ENCODE measurements at regions not wholly inside any gene's neighbourhood (a gene's known extent, or its start where the extent isn't known, plus 50 kb on each side); places are given as distances from the start of the nearest gene placed in this dataset.
A peak's percentile ranks its signal among the peaks of the same experiment; 100 is the strongest.

GRCh38 chr7:41029072-41029499, 673.8 kb downstream of the INHBA start:
- DNase-seq, result no peak
- H3K4me1 ChIP-seq, result no peaks in the 10 kb centered on the region
- H3K9me3 ChIP-seq, result no peaks in the 10 kb centered on the region
- no peaks in the 10 kb centered on the region for H3K27me3 ChIP-seq
- no peak for TF ChIP-seq CTCF (IDR thresholded peaks at IDR 0.05)
- peak; percentile 56 for ATAC-seq
- H3K27ac ChIP-seq, result no peak overlapping the region
- H3K4me3 ChIP-seq, result no peak overlapping the region
- H3K36me3 ChIP-seq, result no peaks in the 10 kb centered on the region
- intact Hi-C loops (cut with DNase I), result no loop called here

GRCh38 chr7:41028580-41028979, 674.3 kb downstream of the INHBA start:
- no peaks in the 10 kb centered on the region for H3K27me3 ChIP-seq
- no peak for TF ChIP-seq CTCF (IDR thresholded peaks at IDR 0.05)
- DNase-seq (no peak), ATAC-seq (no peak)
- H3K36me3 ChIP-seq, result no peaks in the 10 kb centered on the region
- no peak overlapping the region for H3K27ac ChIP-seq
- H3K4me1 ChIP-seq, result no peaks in the 10 kb centered on the region
- no peaks in the 10 kb centered on the region for H3K9me3 ChIP-seq
- intact Hi-C loops (cut with DNase I), result no loop called here
- H3K4me3 ChIP-seq, result no peak overlapping the region

- ATAC-seq, result peak; percentile 93
- no peak overlapping the region for H3K4me3 ChIP-seq
- no peak for DNase-seq
- no peak for TF ChIP-seq CTCF (IDR thresholded peaks at IDR 0.05)
- no peaks in the 10 kb centered on the region for H3K9me3 ChIP-seq
- no peaks in the 10 kb centered on the region for H3K36me3 ChIP-seq
- no peaks in the 10 kb centered on the region for H3K27me3 ChIP-seq
- no peaks in the 10 kb centered on the region for H3K4me1 ChIP-seq
- intact Hi-C loops (cut with DNase I), result no loop called here
- H3K27ac ChIP-seq, result no peak overlapping the region
These were observed 675.3 kb downstream of the INHBA start for GRCh38 chr7:41027428-41028115.

GRCh38 chr7:41024126-41024525, 678.8 kb downstream of the INHBA start:
- DNase-seq (no peak), ATAC-seq (no peak)
- no peaks in the 10 kb centered on the region for H3K27me3 ChIP-seq
- H3K36me3 ChIP-seq, result no peaks in the 10 kb centered on the region
- intact Hi-C loops (cut with DNase I), result no loop called here
- no peak for TF ChIP-seq CTCF (IDR thresholded peaks at IDR 0.05)
- H3K4me3 ChIP-seq, result no peak overlapping the region
- H3K27ac ChIP-seq, result no peak overlapping the region
- H3K9me3 ChIP-seq, result no peaks in the 10 kb centered on the region
- H3K4me1 ChIP-seq, result no peaks in the 10 kb centered on the region

- intact Hi-C loops (cut with DNase I), result no loop called here
- Histone ChIP-seq H3K4me1 (no peaks in the 10 kb centered on the region), H3K27ac (no peak overlapping the region), H3K4me3 (no peak overlapping the region), H3K9me3 (no peaks in the 10 kb centered on the region), H3K27me3 (no peaks in the 10 kb centered on the region), H3K36me3 (no peaks in the 10 kb centered on the region)
- DNase-seq, result no peak
- TF ChIP-seq CTCF (IDR thresholded peaks at IDR 0.05), result no peak
- ATAC-seq, result no peak
These were observed 682.8 kb downstream of the INHBA start for GRCh38 chr7:41020056-41020455.

Measured in left lung (tissue), 4 donors.